ENCODE measurements at regions not wholly inside any gene's neighbourhood (a gene's known extent, or its start where the extent isn't known, plus 50 kb on each side); places are given as distances from the start of the nearest gene placed in this dataset.
A peak's percentile ranks its signal among the peaks of the same experiment; 100 is the strongest.

- Histone ChIP-seq H4K20me1 (ENCODE audit: low read length) (no peaks in the 10 kb centered on the region), H3K27me3 (ENCODE audit: low read length) (no peaks in the 10 kb centered on the region), H3K4me2 (ENCODE audit: low read length) (no peak overlapping the region), H3K9me2 (replicated peaks; ENCODE audit: low read length) (no peaks in the 10 kb centered on the region), H3K9ac (ENCODE audit: low read length) (no peak overlapping the region), H3F3A (ENCODE audit: low read length, unreplicated experiment) (no peaks in the 10 kb centered on the region), H3K4me1 (ENCODE audit: insufficient read depth, low read length) (no peaks in the 10 kb centered on the region), H3K36me3 (ENCODE audit: low read depth, low read length) (no peaks in the 10 kb centered on the region), H3K79me2 (ENCODE audit: low read length) (no peaks in the 10 kb centered on the region), H3K9me3 (ENCODE audit: low read length) (no peaks in the 10 kb centered on the region), H3K27ac (ENCODE audit: low read length) (no peak overlapping the region), H3K4me3 (ENCODE audit: low read length) (no peak overlapping the region), H2AFZ (ENCODE audit: low read length) (no peak overlapping the region)
- POLR2A ChIA-PET (ENCODE audit: unreplicated experiment) = no interaction called here
- ATAC-seq (no peak), DNase-seq (no peak)
- BruUV-seq (replicated peaks) = no TSS peak
- no peak for TF ChIP-seq EZH2 (IDR thresholded peaks at IDR 0.05; ENCODE audit: low read length, unreplicated experiment)
- no peak for TF ChIP-seq EZH2phosphoT487 (IDR thresholded peaks at IDR 0.05; ENCODE audit: borderline replicate concordance, low read length)
- no peak for TF ChIP-seq CTCF (conservative IDR thresholded peaks at IDR 0.05; ENCODE audit: low read depth, low read length)
- intact Hi-C loops (cut with micrococcal nuclease) = no loop called here
- CTCF ChIA-PET = interaction anchor here (0.6 kb wide), 1 partner anchor 777 kb away, joined by 3 read pairs; no protein-coding TSS in a partner anchor
These were observed 65.3 kb upstream of the SAMD3 start for GRCh38 chr6:130288065-130288464.

GRCh38 chr6:130282234-130282995, 59.7 kb upstream of the SAMD3 start:
- H4K20me1 ChIP-seq (ENCODE audit: low read length) = no peaks in the 10 kb centered on the region
- no peak overlapping the region for H3K27ac ChIP-seq (ENCODE audit: low read length)
- H3K9me2 ChIP-seq (replicated peaks; ENCODE audit: low read length) = no peaks in the 10 kb centered on the region
- H3K9ac ChIP-seq (ENCODE audit: low read length) = no peak overlapping the region
- H2AFZ ChIP-seq (ENCODE audit: low read length) = no peak overlapping the region
- H3K79me2 ChIP-seq (ENCODE audit: low read length) = no peaks in the 10 kb centered on the region
- no peaks in the 10 kb centered on the region for H3K36me3 ChIP-seq (ENCODE audit: low read depth, low read length)
- POLR2A ChIA-PET (ENCODE audit: unreplicated experiment) = no interaction called here
- H3K9me3 ChIP-seq (ENCODE audit: low read length) = no peaks in the 10 kb centered on the region
- DNase-seq (peak; percentile 41), ATAC-seq (peak; percentile 65; the same call in 1 of the 2 replicates)
- intact Hi-C loops (cut with micrococcal nuclease) = loop anchor here (2.0 to 5.0 kb wide), 2 partner anchors 206 to 235 kb away; no protein-coding TSS in a partner anchor
- H3K4me2 ChIP-seq (ENCODE audit: low read length) = no peak overlapping the region
- BruUV-seq (replicated peaks) = no TSS peak
- CTCF ChIA-PET = interaction anchor here (0.7 kb wide), 1 partner anchor 15 kb away, joined by 3 read pairs; no protein-coding TSS in a partner anchor
- no peaks in the 10 kb centered on the region for H3F3A ChIP-seq (ENCODE audit: low read length, unreplicated experiment)
- H3K4me3 ChIP-seq (ENCODE audit: low read length) = no peak overlapping the region
- no peak for TF ChIP-seq EZH2 (IDR thresholded peaks at IDR 0.05; ENCODE audit: low read length, unreplicated experiment)
- peak; percentile 64 for TF ChIP-seq CTCF (conservative IDR thresholded peaks at IDR 0.05; ENCODE audit: low read depth, low read length)
- TF ChIP-seq EZH2phosphoT487 (IDR thresholded peaks at IDR 0.05; ENCODE audit: borderline replicate concordance, low read length) = no peak
- no peaks in the 10 kb centered on the region for H3K4me1 ChIP-seq (ENCODE audit: insufficient read depth, low read length)
- no peaks in the 10 kb centered on the region for H3K27me3 ChIP-seq (ENCODE audit: low read length)

- BruUV-seq (replicated peaks) = no TSS peak
- Histone ChIP-seq H3K9me2 (replicated peaks; ENCODE audit: low read length) (no peaks in the 10 kb centered on the region), H3K4me3 (ENCODE audit: low read length) (no peak overlapping the region), H3K4me1 (ENCODE audit: insufficient read depth, low read length) (no peaks in the 10 kb centered on the region), H3K9me3 (ENCODE audit: low read length) (peaks cover 17% of the 10 kb centered on the region), H3F3A (ENCODE audit: low read length, unreplicated experiment) (no peaks in the 10 kb centered on the region), H3K36me3 (ENCODE audit: low read depth, low read length) (no peaks in the 10 kb centered on the region), H4K20me1 (ENCODE audit: low read length) (no peaks in the 10 kb centered on the region), H3K27ac (ENCODE audit: low read length) (no peak overlapping the region), H3K4me2 (ENCODE audit: low read length) (no peak overlapping the region), H3K27me3 (ENCODE audit: low read length) (no peaks in the 10 kb centered on the region), H3K9ac (ENCODE audit: low read length) (no peak overlapping the region), H3K79me2 (ENCODE audit: low read length) (no peaks in the 10 kb centered on the region), H2AFZ (ENCODE audit: low read length) (no peak overlapping the region)
- ATAC-seq (no peak), DNase-seq (no peak)
- TF ChIP-seq EZH2 (IDR thresholded peaks at IDR 0.05; ENCODE audit: low read length, unreplicated experiment) (no peak), CTCF (conservative IDR thresholded peaks at IDR 0.05; ENCODE audit: low read depth, low read length) (no peak), EZH2phosphoT487 (IDR thresholded peaks at IDR 0.05; ENCODE audit: borderline replicate concordance, low read length) (no peak)
- CTCF ChIA-PET = no interaction called here
- intact Hi-C loops (cut with micrococcal nuclease) = no loop called here
- POLR2A ChIA-PET (ENCODE audit: unreplicated experiment) = no interaction called here
These were observed 53.8 kb upstream of the SAMD3 start for GRCh38 chr6:130276507-130276906.

All from PC-3 (cell line).